HFFc6 (cell line): ENCODE measurements at regions not wholly inside any gene's neighbourhood (a gene's known extent, or its start where the extent isn't known, plus 50 kb on each side); places are given as distances from the start of the nearest gene placed in this dataset.

Experiments used
- DNase-seq: peaks from one replicate; pipeline ENCODE4 v3.0.0-alpha.2; 2018
- H3K27ac Mint-ChIP-seq: 2 replicates; pipeline ENCODE4 v1.8.0; 2020; ENCODE audit warnings: mild to moderate bottlenecking, mixed read lengths
- H3K27me3 Mint-ChIP-seq: 2 replicates; pipeline ENCODE4 v1.8.0; 2021; ENCODE audit warnings: mild to moderate bottlenecking, moderate library complexity, mixed read lengths; ENCODE audit not compliant: insufficient read depth
- H3K36me3 Mint-ChIP-seq: 2 replicates; pipeline ENCODE4 v1.8.0; 2021; ENCODE audit warnings: low read depth, mixed read lengths
- H3K4me1 Mint-ChIP-seq: 2 replicates; pipeline ENCODE4 v1.8.0; 2020; ENCODE audit warnings: low read depth, mixed read lengths
- H3K4me3 Mint-ChIP-seq: 2 replicates; pipeline ENCODE4 v1.8.0; 2020; ENCODE audit warnings: mild to moderate bottlenecking, moderate library complexity, mixed read lengths
- H3K9me3 Mint-ChIP-seq: 2 replicates; pipeline ENCODE4 v1.8.0; 2020; ENCODE audit warnings: mild to moderate bottlenecking, mixed read lengths
- TF ChIP-seq, protein P1 (sequence below): fragments of 200-600 bp; sonication (generic); IDR thresholded peaks from 2 replicates; pipeline ENCODE4 v1.5.0; 2021; ENCODE audit warnings: antibody characterized with exemption, mild to moderate bottlenecking

DNA sequence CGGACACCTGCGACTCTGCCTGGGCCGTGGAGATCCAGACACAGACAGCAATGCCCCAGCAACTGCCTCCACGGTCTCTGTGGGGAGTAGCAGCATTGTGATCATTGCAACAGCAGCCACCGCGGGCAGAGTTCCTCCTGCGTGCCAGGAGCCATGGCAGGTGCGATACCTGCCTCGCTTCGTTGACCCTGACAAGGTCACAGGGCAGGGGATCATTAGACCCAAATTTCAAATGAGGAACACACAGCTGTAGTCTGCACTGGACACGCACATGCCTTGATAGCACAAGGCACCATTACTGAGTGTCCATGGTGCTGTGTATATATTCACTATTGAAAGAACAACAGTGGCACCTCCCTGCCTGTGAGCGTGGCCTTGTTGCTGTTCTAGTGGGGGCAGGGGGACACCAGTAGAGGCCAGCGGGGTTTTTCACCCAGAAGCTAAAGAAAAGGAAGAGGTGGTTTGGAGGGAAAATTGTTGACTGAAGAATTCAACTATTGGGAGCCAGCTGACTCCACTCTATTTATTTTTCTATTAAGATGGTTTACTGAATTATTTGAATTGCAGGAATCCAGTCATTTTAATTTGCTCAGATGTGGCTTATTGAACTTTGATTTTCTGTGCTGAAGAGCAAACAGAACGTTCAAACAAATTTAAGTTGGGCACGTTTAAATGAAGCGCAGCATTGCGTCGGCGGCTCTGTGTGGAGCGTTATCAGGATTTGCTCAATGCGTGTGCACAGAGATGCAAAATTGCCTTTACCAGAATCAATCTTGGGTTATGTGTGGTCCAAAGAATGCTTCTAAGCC lies 60.2 kb upstream of the RPS6KA2 start:
- TF ChIP-seq, protein P1, sequence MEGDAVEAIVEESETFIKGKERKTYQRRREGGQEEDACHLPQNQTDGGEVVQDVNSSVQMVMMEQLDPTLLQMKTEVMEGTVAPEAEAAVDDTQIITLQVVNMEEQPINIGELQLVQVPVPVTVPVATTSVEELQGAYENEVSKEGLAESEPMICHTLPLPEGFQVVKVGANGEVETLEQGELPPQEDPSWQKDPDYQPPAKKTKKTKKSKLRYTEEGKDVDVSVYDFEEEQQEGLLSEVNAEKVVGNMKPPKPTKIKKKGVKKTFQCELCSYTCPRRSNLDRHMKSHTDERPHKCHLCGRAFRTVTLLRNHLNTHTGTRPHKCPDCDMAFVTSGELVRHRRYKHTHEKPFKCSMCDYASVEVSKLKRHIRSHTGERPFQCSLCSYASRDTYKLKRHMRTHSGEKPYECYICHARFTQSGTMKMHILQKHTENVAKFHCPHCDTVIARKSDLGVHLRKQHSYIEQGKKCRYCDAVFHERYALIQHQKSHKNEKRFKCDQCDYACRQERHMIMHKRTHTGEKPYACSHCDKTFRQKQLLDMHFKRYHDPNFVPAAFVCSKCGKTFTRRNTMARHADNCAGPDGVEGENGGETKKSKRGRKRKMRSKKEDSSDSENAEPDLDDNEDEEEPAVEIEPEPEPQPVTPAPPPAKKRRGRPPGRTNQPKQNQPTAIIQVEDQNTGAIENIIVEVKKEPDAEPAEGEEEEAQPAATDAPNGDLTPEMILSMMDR, result no peak
- H3K27ac Mint-ChIP-seq, result no peak overlapping the region
- H3K36me3 Mint-ChIP-seq, result no peaks in the 10 kb centered on the region
- no peaks in the 10 kb centered on the region for H3K9me3 Mint-ChIP-seq
- DNase-seq, result no peak
- H3K4me3 Mint-ChIP-seq, result no peak overlapping the region
- H3K27me3 Mint-ChIP-seq, result peaks cover 21% of the 10 kb centered on the region
- H3K4me1 Mint-ChIP-seq, result peaks cover 25% of the 10 kb centered on the region

DNA sequence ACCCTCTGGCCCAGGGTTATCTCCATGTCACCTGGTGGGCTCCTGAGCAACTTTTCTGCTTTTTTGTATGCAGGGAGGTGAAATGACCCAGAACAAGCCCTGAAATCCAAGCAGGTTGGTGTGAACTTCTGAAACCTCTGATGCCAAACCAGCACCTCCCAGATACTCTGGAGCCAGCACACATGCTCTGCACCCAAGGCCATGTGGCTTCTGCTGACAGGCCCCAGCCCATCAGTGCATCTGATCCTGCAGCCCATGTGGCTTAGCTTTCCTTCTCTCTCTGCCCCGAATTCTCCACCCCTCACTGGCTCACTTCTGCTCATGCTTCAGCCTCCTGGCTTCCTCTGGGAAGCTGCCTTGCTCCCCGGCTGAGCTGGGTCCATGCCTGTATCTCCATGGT lies 59.3 kb upstream of the RPS6KA2 start:
- Mint-ChIP-seq H3K4me1 (peaks cover 15% of the 10 kb centered on the region), H3K9me3 (no peaks in the 10 kb centered on the region), H3K27me3 (peaks cover 21% of the 10 kb centered on the region), H3K27ac (no peak overlapping the region), H3K4me3 (no peak overlapping the region), H3K36me3 (no peaks in the 10 kb centered on the region)
- DNase-seq, result no peak
- TF ChIP-seq, protein P1, result no peak

DNA sequence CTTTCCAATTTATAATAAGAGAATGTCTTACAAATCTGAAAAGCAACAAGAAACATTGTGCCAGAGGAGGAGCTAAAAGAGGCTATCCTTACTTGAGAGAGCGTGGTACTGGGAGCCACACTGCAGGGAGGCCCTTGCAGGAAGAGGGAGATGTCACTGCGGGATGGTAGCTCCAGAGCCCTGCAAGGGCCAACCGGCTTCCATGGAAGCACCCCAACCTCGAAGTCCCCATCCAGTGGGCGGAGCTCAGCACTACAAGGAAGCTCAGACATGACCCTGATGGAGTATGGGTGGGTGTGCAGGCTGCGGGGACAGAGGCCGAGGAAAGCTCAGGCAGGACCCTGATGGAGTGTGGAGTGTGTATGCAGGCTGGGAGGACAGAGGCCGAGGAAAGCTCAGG lies 57.8 kb upstream of the RPS6KA2 start:
- TF ChIP-seq, protein P1, result no peak

DNA sequence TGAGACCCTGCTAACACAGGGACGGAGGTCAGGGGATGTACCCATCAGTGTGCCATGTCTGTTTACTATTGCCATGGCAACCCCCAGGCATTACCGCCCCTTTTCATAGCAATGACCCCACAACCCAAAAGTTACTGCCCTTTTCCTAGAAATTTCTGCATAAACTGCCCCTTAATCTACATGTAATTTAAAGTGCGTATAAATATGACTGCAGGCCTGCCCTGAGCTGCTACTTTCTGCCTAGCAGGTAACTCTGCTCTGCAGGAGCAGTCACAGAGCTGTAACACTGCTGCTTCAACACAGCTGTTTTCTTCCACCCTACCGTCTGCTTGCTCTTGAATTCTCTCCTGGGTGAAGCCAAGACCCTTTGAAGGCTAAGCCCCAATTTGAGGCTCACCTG lies 57.1 kb upstream of the RPS6KA2 start:
- TF ChIP-seq, protein P1, result no peak
- H3K9me3 Mint-ChIP-seq, result no peaks in the 10 kb centered on the region
- H3K4me3 Mint-ChIP-seq, result no peak overlapping the region
- peaks cover 9% of the 10 kb centered on the region for H3K4me1 Mint-ChIP-seq
- H3K36me3 Mint-ChIP-seq, result peaks cover 4% of the 10 kb centered on the region; the same call in 1 of the 2 replicates
- DNase-seq, result no peak
- no peak overlapping the region for H3K27ac Mint-ChIP-seq
- H3K27me3 Mint-ChIP-seq, result peaks cover 20% of the 10 kb centered on the region

More for the DNA sequence above, 57.8 kb upstream of the RPS6KA2 start:
- Mint-ChIP-seq H3K9me3 (no peaks in the 10 kb centered on the region), H3K36me3 (peaks cover 4% of the 10 kb centered on the region; the same call in 1 of the 2 replicates), H3K27me3 (peaks cover 20% of the 10 kb centered on the region), H3K4me3 (no peak overlapping the region), H3K27ac (no peak overlapping the region), H3K4me1 (peaks cover 9% of the 10 kb centered on the region)
- no peak for DNase-seq

DNA sequence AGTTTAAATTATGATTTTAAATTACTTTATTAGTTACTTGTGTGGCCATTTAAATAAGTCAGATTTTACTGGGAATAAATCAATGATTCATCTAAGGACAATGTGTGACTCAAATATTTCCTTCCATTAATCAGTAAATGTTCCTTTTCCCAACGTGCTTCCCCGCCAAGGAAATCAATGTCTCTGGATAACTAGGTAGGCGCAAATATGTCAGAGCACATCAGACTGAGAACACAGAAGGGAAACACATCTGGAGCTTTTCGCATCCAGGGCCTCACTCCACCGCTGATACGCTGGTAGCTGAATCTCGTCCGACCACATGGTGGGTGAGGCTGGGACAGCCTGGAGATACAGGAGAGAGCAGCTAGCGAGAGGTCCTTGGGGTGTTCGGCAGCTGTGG lies 56.4 kb upstream of the RPS6KA2 start:
- Mint-ChIP-seq H3K27me3 (peaks cover 20% of the 10 kb centered on the region), H3K36me3 (peaks cover 4% of the 10 kb centered on the region; the same call in 1 of the 2 replicates), H3K9me3 (no peaks in the 10 kb centered on the region), H3K4me3 (no peak overlapping the region), H3K4me1 (peaks cover 12% of the 10 kb centered on the region), H3K27ac (no peak overlapping the region)
- TF ChIP-seq, protein P1, result no peak
- DNase-seq, result no peak
